DOHH2 (cell line): ENCODE measurements at regions not wholly inside any gene's neighbourhood (a gene's known extent, or its start where the extent isn't known, plus 50 kb on each side); places are given as distances from the start of the nearest gene placed in this dataset.

Experiments used
- EZH2phosphoT487 ChIP-seq: fragments of 200-600 bp; sonication (generic); IDR thresholded peaks from 2 replicates; pipeline ENCODE4 v1.6.1; 2017; ENCODE audit warnings: borderline replicate concordance, mild to moderate bottlenecking, antibody characterized with exemption, low read length, moderate library complexity, mixed read lengths
- TF ChIP-seq, protein P1 (sequence below): fragments of 200-600 bp; sonication (generic); IDR thresholded peaks from one replicate; pipeline ENCODE4 v1.5.1; 2014; ENCODE audit warnings: antibody characterized with exemption, mild to moderate bottlenecking, low read depth, low read length; ENCODE audit not compliant: poor library complexity, severe bottlenecking

- no peak for TF ChIP-seq EZH2phosphoT487
- TF ChIP-seq, protein P1, sequence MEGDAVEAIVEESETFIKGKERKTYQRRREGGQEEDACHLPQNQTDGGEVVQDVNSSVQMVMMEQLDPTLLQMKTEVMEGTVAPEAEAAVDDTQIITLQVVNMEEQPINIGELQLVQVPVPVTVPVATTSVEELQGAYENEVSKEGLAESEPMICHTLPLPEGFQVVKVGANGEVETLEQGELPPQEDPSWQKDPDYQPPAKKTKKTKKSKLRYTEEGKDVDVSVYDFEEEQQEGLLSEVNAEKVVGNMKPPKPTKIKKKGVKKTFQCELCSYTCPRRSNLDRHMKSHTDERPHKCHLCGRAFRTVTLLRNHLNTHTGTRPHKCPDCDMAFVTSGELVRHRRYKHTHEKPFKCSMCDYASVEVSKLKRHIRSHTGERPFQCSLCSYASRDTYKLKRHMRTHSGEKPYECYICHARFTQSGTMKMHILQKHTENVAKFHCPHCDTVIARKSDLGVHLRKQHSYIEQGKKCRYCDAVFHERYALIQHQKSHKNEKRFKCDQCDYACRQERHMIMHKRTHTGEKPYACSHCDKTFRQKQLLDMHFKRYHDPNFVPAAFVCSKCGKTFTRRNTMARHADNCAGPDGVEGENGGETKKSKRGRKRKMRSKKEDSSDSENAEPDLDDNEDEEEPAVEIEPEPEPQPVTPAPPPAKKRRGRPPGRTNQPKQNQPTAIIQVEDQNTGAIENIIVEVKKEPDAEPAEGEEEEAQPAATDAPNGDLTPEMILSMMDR, result no peak
Observed at GRCh38 chr13:47166336-47166735, 269.5 kb upstream of the HTR2A start.
